Transverse colon (tissue), 4 donors: ENCODE measurements at regions not wholly inside any gene's neighbourhood (a gene's known extent, or its start where the extent isn't known, plus 50 kb on each side); places are given as distances from the start of the nearest gene placed in this dataset.

Experiments used
- DNase-seq: peaks from one replicate; pipeline ENCODE4 v3.0.0-alpha.2; 2019
- H3K27ac ChIP-seq, 4 donors: fragments of 200-600 bp; sonication (generic); 2 replicates each; pipeline ENCODE4 v1.5.1; 2016 to 2018; ENCODE audit warnings: inconsistent platforms in 4 of 4
- H3K27me3 ChIP-seq: fragments of 200-600 bp; sonication (generic); 2 replicates; pipeline ENCODE4 v1.5.1; 2017; ENCODE audit warnings: inconsistent platforms
- H3K36me3 ChIP-seq, 4 donors: fragments of 200-600 bp; sonication (generic); 2 replicates each; pipeline ENCODE4 v1.5.1; 2017 to 2019; ENCODE audit warnings: inconsistent platforms in 4 of 4
- H3K4me1 ChIP-seq, 4 donors: fragments of 200-600 bp; sonication (generic); 2 replicates each; pipeline ENCODE4 v1.5.1; 2017 to 2020; ENCODE audit warnings: inconsistent platforms in 4 of 4
- H3K4me3 ChIP-seq, 4 donors: fragments of 200-600 bp; sonication (generic); 1 replicate in 1 of 4; 2 replicates in 3 of 4; pipeline versions ENCODE4 v1.5.1 to v1.6.1; 2017 to 2019; ENCODE audit warnings: inconsistent platforms in 4 of 4
- H3K9me3 ChIP-seq, 2 donors: fragments of 200-600 bp; sonication (generic); 2 replicates each; pipeline ENCODE4 v1.5.1; 2017 to 2019; ENCODE audit warnings: inconsistent platforms in 2 of 2
- EP300 ChIP-seq: sonication (generic); formaldehyde crosslinking; IDR thresholded peaks from one replicate; pipeline ENCODE4 v1.6.1; 2017; ENCODE audit warnings: antibody characterized with exemption, low read depth
- POLR2A ChIP-seq: fragments of 450-650 bp; IDR thresholded peaks from one replicate; pipeline ENCODE4 v1.6.1; 2016; ENCODE audit warnings: antibody characterized with exemption, mild to moderate bottlenecking, moderate library complexity
- POLR2AphosphoS5 ChIP-seq, 3 donors: sonication (generic); formaldehyde crosslinking; IDR thresholded peaks; one replicate each; pipeline ENCODE4 v1.6.1; 2016; ENCODE audit warnings: antibody characterized with exemption in 3 of 3
- WGBS, 2 donors: methylation state at CpG; one replicate each; pipeline ENCODE4 v1.1.5; 2018; ENCODE audit warnings: low coverage in 1 of 2; 5-methylcytosine and 5-hydroxymethylcytosine counted together
- in situ Hi-C, 4 donors: fragments of 200-750 bp; cut with MboI; loops; one replicate each; pipeline versions ENCODE4 v1.15.0 to v1.15.1; 2017; ENCODE audit warnings: low sequenced_read_pairs in 3 of 4, low pct_ligation_motif_present in 1 of 4, low pct_unique_long_range_greater_than_20kb in 1 of 4
- intact Hi-C: fragments of 100-400 bp; cut with DNase I; formaldehyde crosslinking; loops from one replicate; pipeline ENCODE4 v1.15.1; 2023; ENCODE audit warnings: low total_unique reads
- TF ChIP-seq, protein P1 (sequence below), 5 experiments: fragments of 200-600 bp in 3 of 5; fragments of 450-650 bp in 2 of 5; sonication (generic) in 3 of 5; IDR thresholded peaks; 1 replicate in 2 of 5; 2 replicates in 3 of 5; pipeline ENCODE4 v1.5.1; 2016 to 2017; ENCODE audit warnings: antibody characterized with exemption in 5 of 5, inconsistent platforms in 3 of 5, mild to moderate bottlenecking in 2 of 5, moderate library complexity in 1 of 5

DNA sequence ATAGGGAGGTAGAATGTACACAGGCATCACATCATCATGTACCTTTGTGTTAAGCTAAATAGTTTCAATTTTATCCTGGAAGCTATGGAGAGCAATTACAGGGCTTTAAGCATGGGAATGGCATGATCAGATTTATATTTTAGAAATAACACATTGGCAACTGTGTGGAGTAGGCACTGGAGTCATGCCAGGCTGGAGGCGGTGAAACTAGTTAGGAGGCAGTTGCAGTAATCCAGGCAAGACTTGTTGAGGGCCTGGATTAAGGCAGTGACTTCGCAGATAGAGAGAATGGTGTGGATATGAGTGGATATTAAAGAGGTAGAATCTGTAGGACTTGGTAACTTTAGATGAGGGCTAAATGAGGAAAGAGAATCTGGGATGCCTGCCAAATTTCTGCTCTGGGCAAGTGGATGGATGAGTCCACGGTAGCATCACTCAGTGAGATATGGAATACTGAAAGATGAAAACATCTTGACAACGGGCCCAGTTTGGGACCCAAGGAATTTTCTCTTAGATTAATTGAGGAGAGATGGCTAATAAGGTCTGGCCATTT is 506.2 kb downstream of the FGF9 start:
- Histone ChIP-seq H3K4me1 (no peaks in the 10 kb centered on the region), H3K27ac (no peak overlapping the region), H3K9me3 (no peaks in the 10 kb centered on the region), H3K27me3 (no peaks in the 10 kb centered on the region), H3K36me3 (no peaks in the 10 kb centered on the region), H3K4me3 (no peak overlapping the region)
- intact Hi-C loops (no loop called here), in situ Hi-C loops (no loop called here)
- no peak for TF ChIP-seq EP300
- no peak for TF ChIP-seq POLR2AphosphoS5 (IDR thresholded peaks at IDR 0.05)
- TF ChIP-seq, protein P1, sequence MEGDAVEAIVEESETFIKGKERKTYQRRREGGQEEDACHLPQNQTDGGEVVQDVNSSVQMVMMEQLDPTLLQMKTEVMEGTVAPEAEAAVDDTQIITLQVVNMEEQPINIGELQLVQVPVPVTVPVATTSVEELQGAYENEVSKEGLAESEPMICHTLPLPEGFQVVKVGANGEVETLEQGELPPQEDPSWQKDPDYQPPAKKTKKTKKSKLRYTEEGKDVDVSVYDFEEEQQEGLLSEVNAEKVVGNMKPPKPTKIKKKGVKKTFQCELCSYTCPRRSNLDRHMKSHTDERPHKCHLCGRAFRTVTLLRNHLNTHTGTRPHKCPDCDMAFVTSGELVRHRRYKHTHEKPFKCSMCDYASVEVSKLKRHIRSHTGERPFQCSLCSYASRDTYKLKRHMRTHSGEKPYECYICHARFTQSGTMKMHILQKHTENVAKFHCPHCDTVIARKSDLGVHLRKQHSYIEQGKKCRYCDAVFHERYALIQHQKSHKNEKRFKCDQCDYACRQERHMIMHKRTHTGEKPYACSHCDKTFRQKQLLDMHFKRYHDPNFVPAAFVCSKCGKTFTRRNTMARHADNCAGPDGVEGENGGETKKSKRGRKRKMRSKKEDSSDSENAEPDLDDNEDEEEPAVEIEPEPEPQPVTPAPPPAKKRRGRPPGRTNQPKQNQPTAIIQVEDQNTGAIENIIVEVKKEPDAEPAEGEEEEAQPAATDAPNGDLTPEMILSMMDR (IDR thresholded peaks at IDR 0.05), result no peak
- TF ChIP-seq POLR2A, result no peak
- no peak for DNase-seq
- WGBS, 2 donors, result 74 to 100% methylated on average over 3 to 4 of the region's 4 CpGs

DNA sequence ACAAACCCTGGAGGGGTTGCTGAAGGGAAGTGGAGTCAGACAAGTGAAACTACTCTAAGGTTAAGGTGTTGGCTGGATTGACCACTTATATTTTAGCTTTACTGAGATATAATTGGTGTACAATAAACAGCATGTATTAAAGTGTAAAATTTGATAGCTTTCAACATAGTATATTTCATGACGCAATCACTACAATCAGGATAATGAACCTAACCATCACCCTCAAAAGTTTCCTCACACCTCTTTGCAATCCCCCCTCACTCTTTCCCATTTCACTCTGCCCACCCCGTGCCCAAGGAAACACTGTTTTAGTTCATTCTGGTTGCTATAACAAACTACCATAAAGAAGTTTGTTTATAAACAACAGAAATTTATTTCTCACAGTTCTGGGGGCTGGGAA is 508.0 kb downstream of the FGF9 start:
- in situ Hi-C loops, result no loop called here
- intact Hi-C loops, result no loop called here
- Histone ChIP-seq H3K36me3 (no peaks in the 10 kb centered on the region), H3K4me3 (no peak overlapping the region), H3K4me1 (no peaks in the 10 kb centered on the region), H3K9me3 (no peaks in the 10 kb centered on the region), H3K27ac (no peak overlapping the region), H3K27me3 (no peaks in the 10 kb centered on the region)
- TF ChIP-seq POLR2A, result no peak
- TF ChIP-seq EP300, result no peak
- TF ChIP-seq, protein P1 (IDR thresholded peaks at IDR 0.05), result no peak
- no peak for TF ChIP-seq POLR2AphosphoS5 (IDR thresholded peaks at IDR 0.05)
- no peak for DNase-seq
- 84 to 87% methylated on average over 2 of the region's 2 CpGs for WGBS, 2 donors

DNA sequence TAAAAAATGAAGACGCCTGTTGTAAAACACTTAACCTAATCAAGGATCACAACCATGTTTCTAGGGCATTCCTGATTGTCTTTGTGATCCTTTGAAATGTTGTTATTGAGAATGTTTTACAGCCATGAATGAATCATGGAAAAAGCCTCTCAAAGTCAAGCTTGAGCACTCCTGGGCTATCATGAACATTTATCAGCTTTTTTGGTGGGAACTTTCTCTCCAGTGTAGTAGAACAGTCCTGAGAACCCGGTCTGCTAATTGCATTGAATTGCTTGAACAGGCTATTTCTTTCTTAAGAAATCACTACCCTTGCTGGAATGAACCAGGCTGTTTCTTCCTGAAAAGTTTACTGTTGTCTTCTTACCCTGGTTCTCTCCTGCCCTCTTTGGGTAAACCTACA is 516.5 kb downstream of the FGF9 start:
- Histone ChIP-seq H3K36me3 (no peaks in the 10 kb centered on the region), H3K4me3 (no peak overlapping the region), H3K9me3 (no peaks in the 10 kb centered on the region), H3K4me1 (no peaks in the 10 kb centered on the region), H3K27me3 (no peaks in the 10 kb centered on the region), H3K27ac (no peak overlapping the region)
- intact Hi-C loops, result no loop called here
- 38 to 40% methylated on average over 2 of the region's 2 CpGs for WGBS, 2 donors
- no peak for DNase-seq
- in situ Hi-C loops, result no loop called here
- TF ChIP-seq POLR2A (no peak), POLR2AphosphoS5 (IDR thresholded peaks at IDR 0.05) (no peak), EP300 (no peak)
- TF ChIP-seq, protein P1 (IDR thresholded peaks at IDR 0.05), result no peak

DNA sequence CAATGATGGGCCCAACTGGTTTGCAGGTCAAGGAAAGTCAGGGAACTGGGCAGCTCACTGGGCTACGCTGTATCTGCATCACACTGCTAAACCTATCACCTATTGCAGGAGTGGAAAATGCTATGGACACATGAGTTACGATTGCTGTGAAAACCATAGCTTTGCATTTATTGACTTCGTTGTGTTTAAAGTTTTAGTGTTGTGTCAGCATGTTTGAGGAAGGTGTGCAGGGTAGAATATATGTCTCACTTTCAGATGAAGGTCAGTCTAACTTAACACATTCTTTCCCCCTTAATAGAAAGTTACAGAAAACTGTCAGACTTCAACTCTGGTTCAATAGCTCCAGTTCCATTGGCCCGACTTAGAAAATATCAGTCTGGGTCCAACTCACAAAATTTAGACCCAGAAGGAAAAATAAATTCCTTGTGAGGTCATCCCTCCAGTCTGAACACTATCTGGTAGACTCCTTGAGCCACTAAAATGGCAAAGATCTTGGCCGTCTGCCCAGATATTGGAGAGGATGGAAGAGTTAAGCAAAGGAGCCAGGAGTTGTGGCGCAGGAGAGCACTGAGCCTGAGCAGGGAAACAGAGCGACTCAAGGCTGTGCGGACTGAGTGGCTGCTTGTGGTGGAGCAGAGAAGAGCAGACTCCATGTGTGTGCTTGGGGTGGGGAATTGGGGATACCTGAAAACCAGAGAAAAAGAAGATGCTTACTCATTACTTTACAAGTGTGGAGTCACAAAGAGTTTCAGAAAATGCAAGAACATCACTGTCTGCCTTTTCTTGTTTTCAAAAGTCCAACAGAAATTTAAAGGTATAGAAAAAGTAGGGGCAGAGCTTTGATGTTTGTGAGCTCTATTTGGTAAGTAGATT is 518.5 kb downstream of the FGF9 start:
- TF ChIP-seq, protein P1 (IDR thresholded peaks at IDR 0.05), result no peak
- TF ChIP-seq POLR2AphosphoS5 (IDR thresholded peaks at IDR 0.05), result no peak
- no peak for TF ChIP-seq POLR2A
- TF ChIP-seq EP300, result no peak
- Histone ChIP-seq H3K9me3 (no peaks in the 10 kb centered on the region), H3K4me3 (no peak overlapping the region), H3K36me3 (no peaks in the 10 kb centered on the region), H3K27me3 (no peaks in the 10 kb centered on the region), H3K4me1 (no peaks in the 10 kb centered on the region), H3K27ac (no peak overlapping the region)
- no peak for DNase-seq
- intact Hi-C loops (loop anchor here (5.0 kb wide), 1 partner anchor 1317 kb away; no protein-coding TSS in a partner anchor), in situ Hi-C loops (no loop called here)
- 84 to 89% methylated on average over 8 of the region's 8 CpGs for WGBS, 2 donors
